Astrocyte of the cerebellum (primary cell): ENCODE measurements at regions not wholly inside any gene's neighbourhood (a gene's known extent, or its start where the extent isn't known, plus 50 kb on each side); places are given as distances from the start of the nearest gene placed in this dataset.

Experiments
- DNase-seq: peaks from one replicate; pipeline ENCODE4 v3.0.0-alpha.2; 2011; ENCODE audit warnings: low read depth
- H3K4me3 ChIP-seq: 2 replicates; pipeline ENCODE4 v1.5.1; 2011; ENCODE audit warnings: mild to moderate bottlenecking, low read depth, low read length, moderate library complexity
- CTCF ChIP-seq: IDR thresholded peaks from 2 replicates; pipeline ENCODE4 v1.5.1; 2012; ENCODE audit warnings: low read length, low read depth, moderate library complexity, mild to moderate bottlenecking; ENCODE audit errors: missing control alignments
- in situ Hi-C: cut with HindIII; loops from 2 replicates; pipeline ENCODE4 v1.10.0; 2017; ENCODE audit warnings: low sequenced_read_pairs

DNA sequence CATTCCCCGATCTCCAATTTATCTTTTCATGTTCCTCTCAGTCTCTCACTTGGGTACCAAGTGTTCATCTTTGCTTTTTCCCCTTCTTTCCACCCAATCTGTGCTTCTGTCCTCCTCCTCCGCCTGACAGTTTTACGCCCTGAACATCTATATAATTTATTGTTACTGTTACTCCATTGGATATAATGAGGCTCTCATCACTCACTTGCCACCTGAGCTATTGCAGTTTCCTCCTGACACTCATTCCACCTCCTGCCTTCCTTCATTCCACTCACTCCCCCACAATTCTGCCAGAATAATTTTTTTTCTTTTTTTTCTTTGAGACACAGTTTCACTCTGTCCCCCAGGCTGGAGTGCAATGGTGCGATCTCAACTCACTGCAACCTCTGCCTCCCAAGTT lies 77.6 kb upstream of the SORBS2 start:
- no peak overlapping the region for H3K4me3 ChIP-seq
- in situ Hi-C loops: no loop called here
- no peak for TF ChIP-seq CTCF
- no peak for DNase-seq

DNA sequence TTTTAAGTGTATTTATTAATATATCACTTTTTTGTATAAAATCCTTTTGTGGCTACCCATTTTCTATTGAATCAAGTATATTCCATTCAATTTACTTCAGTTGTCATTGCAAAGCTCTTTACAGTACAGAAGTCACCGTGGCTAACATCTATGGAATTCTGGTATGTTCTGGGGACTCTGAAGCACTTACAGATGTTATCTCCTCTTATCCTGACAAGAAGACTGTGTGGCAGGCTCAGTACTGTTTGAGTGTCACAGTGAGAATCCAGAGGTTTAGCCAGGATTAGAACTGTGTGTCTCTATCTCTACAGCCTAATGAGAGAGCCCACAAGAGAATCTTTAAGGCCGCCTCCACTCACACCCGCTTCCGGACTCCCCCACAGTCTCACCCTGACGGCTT lies 78.2 kb upstream of the SORBS2 start:
- no peak for TF ChIP-seq CTCF
- DNase-seq: no peak
- H3K4me3 ChIP-seq: no peak overlapping the region
- in situ Hi-C loops: no loop called here

GRCh38 chr4:185892165-185892564 lies 80.2 kb upstream of the SORBS2 start:
- no peak for TF ChIP-seq CTCF
- in situ Hi-C loops: no loop called here
- H3K4me3 ChIP-seq: no peak overlapping the region
- no peak for DNase-seq

- in situ Hi-C loops: no loop called here
- no peak for TF ChIP-seq CTCF
- DNase-seq: no peak
- no peak overlapping the region for H3K4me3 ChIP-seq
Measured at GRCh38 chr4:185893500-185893899, 81.5 kb upstream of the SORBS2 start.

GRCh38 chr4:185894481-185894880 lies 82.5 kb upstream of the SORBS2 start:
- no peak for TF ChIP-seq CTCF
- no peak overlapping the region for H3K4me3 ChIP-seq
- in situ Hi-C loops: no loop called here
- DNase-seq: no peak

- TF ChIP-seq CTCF: no peak
- in situ Hi-C loops: no loop called here
- no peak for DNase-seq
- H3K4me3 ChIP-seq: no peak overlapping the region
Measured at GRCh38 chr4:185895351-185895750, 83.4 kb upstream of the SORBS2 start.

- DNase-seq: no peak
- in situ Hi-C loops: no loop called here
- no peak overlapping the region for H3K4me3 ChIP-seq
- TF ChIP-seq CTCF: no peak
Measured at GRCh38 chr4:185895866-185896265, 83.9 kb upstream of the SORBS2 start.
